ENCODE measurements at regions not wholly inside any gene's neighbourhood (a gene's known extent, or its start where the extent isn't known, plus 50 kb on each side); places are given as distances from the start of the nearest gene placed in this dataset.
"Not testable (repeated sequence)": the region's sequence is repeated elsewhere in the genome, so short reads cannot be mapped to it uniquely, and the experiment has no call there.

DNA sequence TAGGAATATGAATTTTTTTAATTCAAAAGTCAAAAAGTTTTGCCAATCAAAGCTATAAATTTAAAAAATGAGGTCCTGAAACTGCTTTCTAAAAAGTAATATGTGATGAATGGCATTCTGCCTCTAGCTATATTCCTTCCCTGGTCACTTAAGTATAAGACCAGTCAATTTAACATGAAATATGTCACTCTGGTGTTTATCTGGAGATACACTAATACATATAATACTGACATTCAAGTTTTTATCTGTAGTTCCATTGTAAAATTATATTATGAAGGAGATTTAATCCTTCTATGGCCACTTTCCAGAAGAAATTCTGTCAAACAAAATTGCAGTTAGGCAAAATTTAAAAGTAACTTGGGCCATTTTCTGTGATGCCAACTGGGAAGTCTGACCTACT lies 236.8 kb downstream of the CNTN3 start:
- H3K4me3 Mint-ChIP-seq: no peak overlapping the region
- ATAC-seq (no peak), DNase-seq (ENCODE audit: low spot score) (no peak)
- ChIA-PET CTCF (no interaction called here), POLR2A (no interaction called here)
- no peak overlapping the region for H3K27ac Mint-ChIP-seq
- H3K36me3 Mint-ChIP-seq: peaks cover 8% of the 10 kb centered on the region
- peaks cover 3% of the 10 kb centered on the region; the same call in 1 of the 2 replicates for H3K27me3 Mint-ChIP-seq (ENCODE audit: low read depth)
- TF ChIP-seq, protein P1, sequence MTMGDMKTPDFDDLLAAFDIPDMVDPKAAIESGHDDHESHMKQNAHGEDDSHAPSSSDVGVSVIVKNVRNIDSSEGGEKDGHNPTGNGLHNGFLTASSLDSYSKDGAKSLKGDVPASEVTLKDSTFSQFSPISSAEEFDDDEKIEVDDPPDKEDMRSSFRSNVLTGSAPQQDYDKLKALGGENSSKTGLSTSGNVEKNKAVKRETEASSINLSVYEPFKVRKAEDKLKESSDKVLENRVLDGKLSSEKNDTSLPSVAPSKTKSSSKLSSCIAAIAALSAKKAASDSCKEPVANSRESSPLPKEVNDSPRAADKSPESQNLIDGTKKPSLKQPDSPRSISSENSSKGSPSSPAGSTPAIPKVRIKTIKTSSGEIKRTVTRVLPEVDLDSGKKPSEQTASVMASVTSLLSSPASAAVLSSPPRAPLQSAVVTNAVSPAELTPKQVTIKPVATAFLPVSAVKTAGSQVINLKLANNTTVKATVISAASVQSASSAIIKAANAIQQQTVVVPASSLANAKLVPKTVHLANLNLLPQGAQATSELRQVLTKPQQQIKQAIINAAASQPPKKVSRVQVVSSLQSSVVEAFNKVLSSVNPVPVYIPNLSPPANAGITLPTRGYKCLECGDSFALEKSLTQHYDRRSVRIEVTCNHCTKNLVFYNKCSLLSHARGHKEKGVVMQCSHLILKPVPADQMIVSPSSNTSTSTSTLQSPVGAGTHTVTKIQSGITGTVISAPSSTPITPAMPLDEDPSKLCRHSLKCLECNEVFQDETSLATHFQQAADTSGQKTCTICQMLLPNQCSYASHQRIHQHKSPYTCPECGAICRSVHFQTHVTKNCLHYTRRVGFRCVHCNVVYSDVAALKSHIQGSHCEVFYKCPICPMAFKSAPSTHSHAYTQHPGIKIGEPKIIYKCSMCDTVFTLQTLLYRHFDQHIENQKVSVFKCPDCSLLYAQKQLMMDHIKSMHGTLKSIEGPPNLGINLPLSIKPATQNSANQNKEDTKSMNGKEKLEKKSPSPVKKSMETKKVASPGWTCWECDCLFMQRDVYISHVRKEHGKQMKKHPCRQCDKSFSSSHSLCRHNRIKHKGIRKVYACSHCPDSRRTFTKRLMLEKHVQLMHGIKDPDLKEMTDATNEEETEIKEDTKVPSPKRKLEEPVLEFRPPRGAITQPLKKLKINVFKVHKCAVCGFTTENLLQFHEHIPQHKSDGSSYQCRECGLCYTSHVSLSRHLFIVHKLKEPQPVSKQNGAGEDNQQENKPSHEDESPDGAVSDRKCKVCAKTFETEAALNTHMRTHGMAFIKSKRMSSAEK (CRISPR knock-in tag; IDR thresholded peaks at IDR 0.05; ENCODE audit: borderline replicate concordance): no peak
- TF ChIP-seq FOXJ3 (CRISPR knock-in tag; IDR thresholded peaks at IDR 0.05; ENCODE audit: borderline replicate concordance): no peak
- TF ChIP-seq SMAD4 (CRISPR knock-in tag; IDR thresholded peaks at IDR 0.05): no peak
- TF ChIP-seq, protein P2, sequence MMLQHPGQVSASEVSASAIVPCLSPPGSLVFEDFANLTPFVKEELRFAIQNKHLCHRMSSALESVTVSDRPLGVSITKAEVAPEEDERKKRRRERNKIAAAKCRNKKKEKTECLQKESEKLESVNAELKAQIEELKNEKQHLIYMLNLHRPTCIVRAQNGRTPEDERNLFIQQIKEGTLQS (CRISPR knock-in tag; conservative IDR thresholded peaks at IDR 0.05): no peak
- TF ChIP-seq HMGA2 (CRISPR knock-in tag; IDR thresholded peaks at IDR 0.05): no peak
- TF ChIP-seq FOXK1 (CRISPR knock-in tag; IDR thresholded peaks at IDR 0.05): no peak
- no peak for TF ChIP-seq JAZF1 (CRISPR knock-in tag; IDR thresholded peaks at IDR 0.05)
- TF ChIP-seq, protein P3, sequence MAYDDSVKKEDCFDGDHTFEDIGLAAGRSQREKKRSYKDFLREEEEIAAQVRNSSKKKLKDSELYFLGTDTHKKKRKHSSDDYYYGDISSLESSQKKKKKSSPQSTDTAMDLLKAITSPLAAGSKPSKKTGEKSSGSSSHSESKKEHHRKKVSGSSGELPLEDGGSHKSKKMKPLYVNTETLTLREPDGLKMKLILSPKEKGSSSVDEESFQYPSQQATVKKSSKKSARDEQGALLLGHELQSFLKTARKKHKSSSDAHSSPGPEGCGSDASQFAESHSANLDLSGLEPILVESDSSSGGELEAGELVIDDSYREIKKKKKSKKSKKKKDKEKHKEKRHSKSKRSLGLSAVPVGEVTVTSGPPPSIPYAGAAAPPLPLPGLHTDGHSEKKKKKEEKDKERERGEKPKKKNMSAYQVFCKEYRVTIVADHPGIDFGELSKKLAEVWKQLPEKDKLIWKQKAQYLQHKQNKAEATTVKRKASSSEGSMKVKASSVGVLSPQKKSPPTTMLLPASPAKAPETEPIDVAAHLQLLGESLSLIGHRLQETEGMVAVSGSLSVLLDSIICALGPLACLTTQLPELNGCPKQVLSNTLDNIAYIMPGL (CRISPR knock-in tag; IDR thresholded peaks at IDR 0.05): no peak
- no peak for TF ChIP-seq TCF7 (CRISPR knock-in tag; IDR thresholded peaks at IDR 0.05; ENCODE audit: low read depth)
- no peak for TF ChIP-seq ZNF121 (CRISPR knock-in tag; IDR thresholded peaks at IDR 0.05)
- TF ChIP-seq, protein P4, sequence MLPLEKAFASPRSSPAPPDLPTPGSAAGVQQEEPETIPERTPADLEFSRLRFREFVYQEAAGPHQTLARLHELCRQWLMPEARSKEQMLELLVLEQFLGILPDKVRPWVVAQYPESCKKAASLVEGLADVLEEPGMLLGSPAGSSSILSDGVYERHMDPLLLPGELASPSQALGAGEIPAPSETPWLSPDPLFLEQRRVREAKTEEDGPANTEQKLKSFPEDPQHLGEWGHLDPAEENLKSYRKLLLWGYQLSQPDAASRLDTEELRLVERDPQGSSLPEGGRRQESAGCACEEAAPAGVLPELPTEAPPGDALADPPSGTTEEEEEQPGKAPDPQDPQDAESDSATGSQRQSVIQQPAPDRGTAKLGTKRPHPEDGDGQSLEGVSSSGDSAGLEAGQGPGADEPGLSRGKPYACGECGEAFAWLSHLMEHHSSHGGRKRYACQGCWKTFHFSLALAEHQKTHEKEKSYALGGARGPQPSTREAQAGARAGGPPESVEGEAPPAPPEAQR (CRISPR knock-in tag; IDR thresholded peaks at IDR 0.05): no peak
- peaks cover 11% of the 10 kb centered on the region for H3K4me1 Mint-ChIP-seq
- H3K9me3 Mint-ChIP-seq: peaks cover 29% of the 10 kb centered on the region

DNA sequence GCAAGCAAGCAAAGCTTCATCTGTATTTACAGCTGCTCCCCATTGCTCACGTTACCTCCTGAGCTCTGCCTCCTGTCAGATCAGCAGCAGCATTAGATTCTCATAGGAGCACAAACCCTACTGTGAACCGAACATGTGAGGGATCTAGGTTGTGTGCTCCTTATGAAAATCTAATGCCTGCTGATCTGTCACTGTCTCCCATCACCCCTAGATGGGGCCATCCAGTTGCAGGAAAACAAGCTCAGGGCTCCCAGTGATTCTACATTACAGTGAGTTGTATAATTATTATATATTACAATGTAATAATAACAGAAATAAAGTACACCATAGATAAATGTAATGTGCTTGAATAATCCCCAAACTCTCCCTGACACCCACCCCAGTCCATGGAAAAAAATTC lies 238.1 kb downstream of the CNTN3 start:
- ATAC-seq; H3K27ac Mint-ChIP-seq; POLR2A ChIA-PET; H3K4me3 Mint-ChIP-seq; H3K36me3 Mint-ChIP-seq; H3K27me3 Mint-ChIP-seq (ENCODE audit: low read depth); DNase-seq (ENCODE audit: low spot score): not testable (repeated sequence)
- Mint-ChIP-seq H3K9me3 (peaks cover 29% of the 10 kb centered on the region), H3K4me1 (peaks cover 11% of the 10 kb centered on the region)
- CTCF ChIA-PET: interaction anchor here (0.7 kb wide), 1 partner anchor 163 kb away, joined by 3 read pairs; no protein-coding TSS in a partner anchor

DNA sequence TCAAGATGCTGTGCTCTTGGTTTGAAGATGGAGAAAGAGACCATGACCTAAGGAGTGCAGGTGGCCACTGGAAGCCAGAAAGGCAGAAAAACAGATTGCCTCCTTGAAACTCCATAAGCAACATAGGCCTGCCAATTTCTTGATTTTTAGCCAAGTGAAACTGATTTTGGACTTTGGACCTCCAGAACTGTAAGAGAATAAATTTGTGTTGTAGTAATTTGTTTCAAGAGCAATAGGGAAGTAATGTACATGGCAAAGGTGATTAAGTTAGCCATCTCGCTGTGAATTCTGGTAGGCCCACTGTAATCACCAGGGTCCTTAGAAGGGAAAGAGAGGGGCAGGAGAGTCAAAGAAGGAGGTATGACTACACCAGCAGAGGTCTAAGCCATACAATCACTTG lies 238.8 kb downstream of the CNTN3 start:
- ChIA-PET CTCF (no interaction called here), POLR2A (no interaction called here)
- ATAC-seq: no peak
- H3K9me3 Mint-ChIP-seq: peaks cover 29% of the 10 kb centered on the region
- no peak overlapping the region for H3K4me3 Mint-ChIP-seq
- peaks cover 8% of the 10 kb centered on the region for H3K36me3 Mint-ChIP-seq
- no peak for DNase-seq (ENCODE audit: low spot score)
- TF ChIP-seq ZNF219 (CRISPR knock-in tag; IDR thresholded peaks at IDR 0.05; ENCODE audit: borderline replicate concordance) (no peak), RELA (CRISPR knock-in tag; IDR thresholded peaks at IDR 0.05; ENCODE audit: borderline replicate concordance) (no peak), PRRX2 (CRISPR knock-in tag; IDR thresholded peaks at IDR 0.05) (no peak)
- TF ChIP-seq, protein P5, sequence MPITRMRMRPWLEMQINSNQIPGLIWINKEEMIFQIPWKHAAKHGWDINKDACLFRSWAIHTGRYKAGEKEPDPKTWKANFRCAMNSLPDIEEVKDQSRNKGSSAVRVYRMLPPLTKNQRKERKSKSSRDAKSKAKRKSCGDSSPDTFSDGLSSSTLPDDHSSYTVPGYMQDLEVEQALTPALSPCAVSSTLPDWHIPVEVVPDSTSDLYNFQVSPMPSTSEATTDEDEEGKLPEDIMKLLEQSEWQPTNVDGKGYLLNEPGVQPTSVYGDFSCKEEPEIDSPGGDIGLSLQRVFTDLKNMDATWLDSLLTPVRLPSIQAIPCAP (CRISPR knock-in tag; IDR thresholded peaks at IDR 0.05): no peak
- TF ChIP-seq, protein P3 (CRISPR knock-in tag; IDR thresholded peaks at IDR 0.05): no peak
- TF ChIP-seq, protein P6, sequence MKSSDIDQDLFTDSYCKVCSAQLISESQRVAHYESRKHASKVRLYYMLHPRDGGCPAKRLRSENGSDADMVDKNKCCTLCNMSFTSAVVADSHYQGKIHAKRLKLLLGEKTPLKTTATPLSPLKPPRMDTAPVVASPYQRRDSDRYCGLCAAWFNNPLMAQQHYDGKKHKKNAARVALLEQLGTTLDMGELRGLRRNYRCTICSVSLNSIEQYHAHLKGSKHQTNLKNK (CRISPR knock-in tag; IDR thresholded peaks at IDR 0.05): no peak
- TF ChIP-seq, protein P7, sequence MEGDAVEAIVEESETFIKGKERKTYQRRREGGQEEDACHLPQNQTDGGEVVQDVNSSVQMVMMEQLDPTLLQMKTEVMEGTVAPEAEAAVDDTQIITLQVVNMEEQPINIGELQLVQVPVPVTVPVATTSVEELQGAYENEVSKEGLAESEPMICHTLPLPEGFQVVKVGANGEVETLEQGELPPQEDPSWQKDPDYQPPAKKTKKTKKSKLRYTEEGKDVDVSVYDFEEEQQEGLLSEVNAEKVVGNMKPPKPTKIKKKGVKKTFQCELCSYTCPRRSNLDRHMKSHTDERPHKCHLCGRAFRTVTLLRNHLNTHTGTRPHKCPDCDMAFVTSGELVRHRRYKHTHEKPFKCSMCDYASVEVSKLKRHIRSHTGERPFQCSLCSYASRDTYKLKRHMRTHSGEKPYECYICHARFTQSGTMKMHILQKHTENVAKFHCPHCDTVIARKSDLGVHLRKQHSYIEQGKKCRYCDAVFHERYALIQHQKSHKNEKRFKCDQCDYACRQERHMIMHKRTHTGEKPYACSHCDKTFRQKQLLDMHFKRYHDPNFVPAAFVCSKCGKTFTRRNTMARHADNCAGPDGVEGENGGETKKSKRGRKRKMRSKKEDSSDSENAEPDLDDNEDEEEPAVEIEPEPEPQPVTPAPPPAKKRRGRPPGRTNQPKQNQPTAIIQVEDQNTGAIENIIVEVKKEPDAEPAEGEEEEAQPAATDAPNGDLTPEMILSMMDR (IDR thresholded peaks at IDR 0.05): no peak
- H3K27me3 Mint-ChIP-seq (ENCODE audit: low read depth): peaks cover 3% of the 10 kb centered on the region; the same call in 1 of the 2 replicates
- H3K27ac Mint-ChIP-seq: no peak overlapping the region
- peaks cover 11% of the 10 kb centered on the region for H3K4me1 Mint-ChIP-seq
